ENCODE measurements at regions not wholly inside any gene's neighbourhood (a gene's known extent, or its start where the extent isn't known, plus 50 kb on each side); places are given as distances from the start of the nearest gene placed in this dataset.

GRCh38 chr11:80719292-80719646 is 1278.4 kb upstream of the TENM4 start:
- Histone ChIP-seq H3K9me3 (ENCODE audit: control insufficient read depth, low read length) (no peaks in the 10 kb centered on the region), H3K27me3 (ENCODE audit: control insufficient read depth, insufficient read depth, low read length, poor library complexity, severe bottlenecking) (no peaks in the 10 kb centered on the region), H3K9ac (ENCODE audit: extremely low read depth, low read length, poor library complexity, severe bottlenecking) (no peak overlapping the region), H3K27ac (ENCODE audit: low read depth, low read length) (no peak overlapping the region), H3K4me3 (ENCODE audit: low read length) (no peak overlapping the region), H3K36me3 (ENCODE audit: control insufficient read depth, insufficient read depth, low read length) (no peaks in the 10 kb centered on the region), H3K4me1 (ENCODE audit: control insufficient read depth, insufficient read depth, low read length) (no peaks in the 10 kb centered on the region)
- H3K27me3 Mint-ChIP-seq (ENCODE audit: insufficient read depth) = no peaks in the 10 kb centered on the region
- H3K9me3 Mint-ChIP-seq = no peaks in the 10 kb centered on the region
- no peaks in the 10 kb centered on the region for H3K36me3 Mint-ChIP-seq (ENCODE audit: low read depth)
- no peak overlapping the region for H3K4me3 Mint-ChIP-seq
- no peak overlapping the region for H3K27ac Mint-ChIP-seq
- no peaks in the 10 kb centered on the region for H3K4me1 Mint-ChIP-seq
- no peak for DNase-seq
- no peak for TF ChIP-seq CTCF (conservative IDR thresholded peaks at IDR 0.05)

GRCh38 chr11:80718611-80719291 is 1277.9 kb upstream of the TENM4 start:
- H3K4me1 Mint-ChIP-seq = no peaks in the 10 kb centered on the region
- Histone ChIP-seq H3K36me3 (ENCODE audit: control insufficient read depth, insufficient read depth, low read length) (no peaks in the 10 kb centered on the region), H3K27ac (ENCODE audit: low read depth, low read length) (no peak overlapping the region), H3K4me1 (ENCODE audit: control insufficient read depth, insufficient read depth, low read length) (no peaks in the 10 kb centered on the region), H3K27me3 (ENCODE audit: control insufficient read depth, insufficient read depth, low read length, poor library complexity, severe bottlenecking) (no peaks in the 10 kb centered on the region), H3K9me3 (ENCODE audit: control insufficient read depth, low read length) (no peaks in the 10 kb centered on the region), H3K9ac (ENCODE audit: extremely low read depth, low read length, poor library complexity, severe bottlenecking) (no peak overlapping the region), H3K4me3 (ENCODE audit: low read length) (no peak overlapping the region)
- WGBS, 2 experiments (ENCODE audit: insufficient coverage in 1 of 2, insufficient read length in 1 of 2) = 83% methylated on average over 2 of the region's 2 CpGs; no CpG with 5 or more reads in 1 of the 2 experiments
- H3K36me3 Mint-ChIP-seq (ENCODE audit: low read depth) = no peaks in the 10 kb centered on the region
- no peaks in the 10 kb centered on the region for H3K9me3 Mint-ChIP-seq
- TF ChIP-seq CTCF (conservative IDR thresholded peaks at IDR 0.05) = no peak
- H3K4me3 Mint-ChIP-seq = no peak overlapping the region
- H3K27me3 Mint-ChIP-seq (ENCODE audit: insufficient read depth) = no peaks in the 10 kb centered on the region
- DNase-seq = no peak
- H3K27ac Mint-ChIP-seq = no peak overlapping the region

- no peak for DNase-seq
- Histone ChIP-seq H3K9ac (ENCODE audit: extremely low read depth, low read length, poor library complexity, severe bottlenecking) (no peak overlapping the region), H3K27me3 (ENCODE audit: control insufficient read depth, insufficient read depth, low read length, poor library complexity, severe bottlenecking) (no peaks in the 10 kb centered on the region), H3K9me3 (ENCODE audit: control insufficient read depth, low read length) (peaks cover 7% of the 10 kb centered on the region), H3K4me3 (ENCODE audit: low read length) (no peak overlapping the region), H3K36me3 (ENCODE audit: control insufficient read depth, insufficient read depth, low read length) (no peaks in the 10 kb centered on the region), H3K27ac (ENCODE audit: low read depth, low read length) (no peak overlapping the region), H3K4me1 (ENCODE audit: control insufficient read depth, insufficient read depth, low read length) (no peaks in the 10 kb centered on the region)
- no peak for TF ChIP-seq CTCF (conservative IDR thresholded peaks at IDR 0.05)
- Mint-ChIP-seq H3K4me1 (peaks cover 13% of the 10 kb centered on the region), H3K4me3 (no peak overlapping the region), H3K9me3 (peaks cover 10% of the 10 kb centered on the region), H3K27ac (no peak overlapping the region), H3K36me3 (ENCODE audit: low read depth) (no peaks in the 10 kb centered on the region), H3K27me3 (ENCODE audit: insufficient read depth) (no peaks in the 10 kb centered on the region)
- WGBS, 2 experiments (ENCODE audit: insufficient coverage in 1 of 2, insufficient read length in 1 of 2) = 84% methylated on average over 2 of the region's 2 CpGs; no CpG with 5 or more reads in 1 of the 2 experiments
Observed at GRCh38 chr11:80702264-80702663, 1261.4 kb upstream of the TENM4 start.

All from endodermal cell (in vitro differentiated cells).